ENCODE measurements at regions not wholly inside any gene's neighbourhood (a gene's known extent, or its start where the extent isn't known, plus 50 kb on each side); places are given as distances from the start of the nearest gene placed in this dataset.

GRCh38 chr10:124283215-124283948 lies 135.3 kb downstream of the OAT start:
- no peaks in the 10 kb centered on the region for H3K79me2 ChIP-seq (ENCODE audit: insufficient read depth, low read length)
- no peaks in the 10 kb centered on the region for H3K36me3 ChIP-seq (ENCODE audit: control insufficient read depth in 1 of 2, insufficient read depth in 2 of 2, low read length in 2 of 2)
- H3K27ac ChIP-seq (ENCODE audit: low read depth, low read length): no peak overlapping the region
- no peak overlapping the region for H3K9ac ChIP-seq (ENCODE audit: low read length)
- no peaks in the 10 kb centered on the region for H4K20me1 ChIP-seq (ENCODE audit: insufficient read depth)
- H3K27me3 ChIP-seq (ENCODE audit: insufficient read depth, low read length): no peaks in the 10 kb centered on the region
- no peak overlapping the region for H3K4me3 ChIP-seq (replicated peaks in 1 of 2; ENCODE audit: low read depth in 1 of 2, low read length in 2 of 2)
- no peak overlapping the region for H3K4me2 ChIP-seq (ENCODE audit: low read length)
- RAD21 ChIA-PET (ENCODE audit: low non-redundant PET in 1 of 2, low total read pairs in 2 of 2, uncharacterized antibody in 2 of 2, unreplicated experiment in 2 of 2): no interaction called here
- ATAC-seq (no peak), DNase-seq (ENCODE audit: low read depth, low spot score) (no peak)
- H3K4me1 ChIP-seq (ENCODE audit: control insufficient read depth in 1 of 2, insufficient read depth in 2 of 2, low read length in 2 of 2): no peaks in the 10 kb centered on the region
- no peaks in the 10 kb centered on the region for H3K9me2 ChIP-seq (ENCODE audit: insufficient read depth)
- TF ChIP-seq CBX3 (IDR thresholded peaks at IDR 0.05; ENCODE audit: low read depth) (no peak), SIN3A (IDR thresholded peaks at IDR 0.05; ENCODE audit: low read depth) (no peak), EZH2 (IDR thresholded peaks at IDR 0.05) (no peak), MAX (IDR thresholded peaks at IDR 0.05) (no peak), EZH2phosphoT487 (IDR thresholded peaks at IDR 0.05; ENCODE audit: borderline replicate concordance) (no peak), ZFX (IDR thresholded peaks at IDR 0.05) (no peak), TCF7L2 (IDR thresholded peaks at IDR 0.05; ENCODE audit: borderline replicate concordance, extremely low read depth, insufficient read depth, insufficient read length) (no peak), ZNF274 (IDR thresholded peaks at IDR 0.05; ENCODE audit: low read depth, low read length) (no peak), RAD21 (IDR thresholded peaks at IDR 0.05; ENCODE audit: low read depth) (no peak), EGR1 (IDR thresholded peaks at IDR 0.05; ENCODE audit: low read depth) (no peak), ATF3 (IDR thresholded peaks at IDR 0.05) (no peak), YY1 (IDR thresholded peaks at IDR 0.05; ENCODE audit: extremely low read depth, insufficient replicate concordance, low read depth, low read length) (no peak)
- TF ChIP-seq, protein P1, sequence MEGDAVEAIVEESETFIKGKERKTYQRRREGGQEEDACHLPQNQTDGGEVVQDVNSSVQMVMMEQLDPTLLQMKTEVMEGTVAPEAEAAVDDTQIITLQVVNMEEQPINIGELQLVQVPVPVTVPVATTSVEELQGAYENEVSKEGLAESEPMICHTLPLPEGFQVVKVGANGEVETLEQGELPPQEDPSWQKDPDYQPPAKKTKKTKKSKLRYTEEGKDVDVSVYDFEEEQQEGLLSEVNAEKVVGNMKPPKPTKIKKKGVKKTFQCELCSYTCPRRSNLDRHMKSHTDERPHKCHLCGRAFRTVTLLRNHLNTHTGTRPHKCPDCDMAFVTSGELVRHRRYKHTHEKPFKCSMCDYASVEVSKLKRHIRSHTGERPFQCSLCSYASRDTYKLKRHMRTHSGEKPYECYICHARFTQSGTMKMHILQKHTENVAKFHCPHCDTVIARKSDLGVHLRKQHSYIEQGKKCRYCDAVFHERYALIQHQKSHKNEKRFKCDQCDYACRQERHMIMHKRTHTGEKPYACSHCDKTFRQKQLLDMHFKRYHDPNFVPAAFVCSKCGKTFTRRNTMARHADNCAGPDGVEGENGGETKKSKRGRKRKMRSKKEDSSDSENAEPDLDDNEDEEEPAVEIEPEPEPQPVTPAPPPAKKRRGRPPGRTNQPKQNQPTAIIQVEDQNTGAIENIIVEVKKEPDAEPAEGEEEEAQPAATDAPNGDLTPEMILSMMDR (IDR thresholded peaks at IDR 0.05 in 2 of 3, conservative IDR thresholded peaks at IDR 0.05 in 1 of 3; ENCODE audit: borderline replicate concordance in 1 of 3, insufficient read depth in 1 of 3, low read depth in 2 of 3, low read length in 2 of 3): no peak
- TF ChIP-seq, protein P2, sequence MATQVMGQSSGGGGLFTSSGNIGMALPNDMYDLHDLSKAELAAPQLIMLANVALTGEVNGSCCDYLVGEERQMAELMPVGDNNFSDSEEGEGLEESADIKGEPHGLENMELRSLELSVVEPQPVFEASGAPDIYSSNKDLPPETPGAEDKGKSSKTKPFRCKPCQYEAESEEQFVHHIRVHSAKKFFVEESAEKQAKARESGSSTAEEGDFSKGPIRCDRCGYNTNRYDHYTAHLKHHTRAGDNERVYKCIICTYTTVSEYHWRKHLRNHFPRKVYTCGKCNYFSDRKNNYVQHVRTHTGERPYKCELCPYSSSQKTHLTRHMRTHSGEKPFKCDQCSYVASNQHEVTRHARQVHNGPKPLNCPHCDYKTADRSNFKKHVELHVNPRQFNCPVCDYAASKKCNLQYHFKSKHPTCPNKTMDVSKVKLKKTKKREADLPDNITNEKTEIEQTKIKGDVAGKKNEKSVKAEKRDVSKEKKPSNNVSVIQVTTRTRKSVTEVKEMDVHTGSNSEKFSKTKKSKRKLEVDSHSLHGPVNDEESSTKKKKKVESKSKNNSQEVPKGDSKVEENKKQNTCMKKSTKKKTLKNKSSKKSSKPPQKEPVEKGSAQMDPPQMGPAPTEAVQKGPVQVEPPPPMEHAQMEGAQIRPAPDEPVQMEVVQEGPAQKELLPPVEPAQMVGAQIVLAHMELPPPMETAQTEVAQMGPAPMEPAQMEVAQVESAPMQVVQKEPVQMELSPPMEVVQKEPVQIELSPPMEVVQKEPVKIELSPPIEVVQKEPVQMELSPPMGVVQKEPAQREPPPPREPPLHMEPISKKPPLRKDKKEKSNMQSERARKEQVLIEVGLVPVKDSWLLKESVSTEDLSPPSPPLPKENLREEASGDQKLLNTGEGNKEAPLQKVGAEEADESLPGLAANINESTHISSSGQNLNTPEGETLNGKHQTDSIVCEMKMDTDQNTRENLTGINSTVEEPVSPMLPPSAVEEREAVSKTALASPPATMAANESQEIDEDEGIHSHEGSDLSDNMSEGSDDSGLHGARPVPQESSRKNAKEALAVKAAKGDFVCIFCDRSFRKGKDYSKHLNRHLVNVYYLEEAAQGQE (IDR thresholded peaks at IDR 0.05; ENCODE audit: low read depth): no peak
- POLR2A ChIA-PET: no interaction called here
- no TSS peak for BruUV-seq (replicated peaks)
- no peaks in the 10 kb centered on the region; a peak in 1 of 4 replicates for H3K9me3 ChIP-seq (ENCODE audit: control insufficient read depth in 1 of 2, insufficient read depth in 1 of 2, low read depth in 1 of 2, low read length in 2 of 2)
- intact Hi-C loops (cut with micrococcal nuclease): no loop called here
- CTCF ChIA-PET: no interaction called here
- H2AFZ ChIP-seq (ENCODE audit: low read depth, low read length, poor library complexity, severe bottlenecking): no peak overlapping the region
